HG03378 (cell line): ENCODE measurements at regions not wholly inside any gene's neighbourhood (a gene's known extent, or its start where the extent isn't known, plus 50 kb on each side); places are given as distances from the start of the nearest gene placed in this dataset.

Source experiments
- ATAC-seq: cut with Tn5 transposase; IDR thresholded peaks from one replicate; pipeline ENCODE4 v1.9.1; 2021; ENCODE audit warnings: mild to moderate bottlenecking, moderate library complexity; ENCODE audit not compliant: unreplicated experiment

GRCh38 chr2:118254116-118254515 lies 165.8 kb downstream of the INSIG2 start:
- no peak for ATAC-seq

- no peak for ATAC-seq
These were observed 163.2 kb downstream of the INSIG2 start for GRCh38 chr2:118251427-118251826.

GRCh38 chr2:118250463-118250862 lies 162.2 kb downstream of the INSIG2 start:
- ATAC-seq: no peak

DNA sequence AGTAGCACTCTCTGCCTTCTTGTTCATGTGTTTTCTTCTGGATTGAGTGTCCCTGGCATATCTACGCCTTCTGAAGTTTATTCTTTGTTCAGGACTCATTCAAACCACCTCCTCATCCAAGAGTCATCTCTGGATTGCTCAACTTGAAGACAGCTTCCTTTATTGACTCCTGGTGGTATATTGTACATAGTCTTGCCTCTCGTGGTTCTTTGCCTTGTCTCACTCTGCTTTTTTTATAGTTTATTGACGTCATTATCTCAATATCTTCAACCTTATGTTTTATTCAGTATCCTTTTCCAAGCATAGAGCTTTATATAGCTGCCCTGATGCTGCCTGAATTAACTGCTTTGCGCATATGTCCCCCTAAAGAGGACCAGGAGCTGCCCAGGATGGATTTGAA lies 161.7 kb downstream of the INSIG2 start:
- peak; percentile 14 for ATAC-seq

GRCh38 chr2:118249531-118249930 lies 161.3 kb downstream of the INSIG2 start:
- ATAC-seq: peak; percentile 90

- ATAC-seq: no peak
These were observed 158.5 kb downstream of the INSIG2 start for GRCh38 chr2:118246726-118247125.

DNA sequence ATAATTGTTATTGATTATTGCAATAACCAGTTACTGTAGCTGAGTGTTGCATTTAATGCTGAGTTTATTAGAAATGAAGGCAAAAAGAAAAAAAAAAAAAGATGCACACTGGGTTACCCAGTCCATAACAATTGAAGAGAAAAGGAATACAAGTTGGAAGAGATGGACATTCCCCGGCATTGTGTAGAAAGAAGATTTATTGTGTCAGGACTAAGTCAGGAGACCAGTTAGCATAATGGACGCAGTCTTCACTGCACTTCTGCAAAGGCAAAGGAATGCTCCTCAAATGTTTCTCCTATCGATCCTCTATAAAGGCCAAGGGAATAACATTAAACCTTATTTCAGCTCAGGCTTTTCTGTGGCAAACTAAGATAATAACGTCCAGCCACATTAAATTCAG lies 157.8 kb downstream of the INSIG2 start:
- no peak for ATAC-seq

GRCh38 chr2:118244686-118245085 lies 156.4 kb downstream of the INSIG2 start:
- ATAC-seq: no peak

- ATAC-seq: no peak
These were observed 154.8 kb downstream of the INSIG2 start for GRCh38 chr2:118243031-118243430.

DNA sequence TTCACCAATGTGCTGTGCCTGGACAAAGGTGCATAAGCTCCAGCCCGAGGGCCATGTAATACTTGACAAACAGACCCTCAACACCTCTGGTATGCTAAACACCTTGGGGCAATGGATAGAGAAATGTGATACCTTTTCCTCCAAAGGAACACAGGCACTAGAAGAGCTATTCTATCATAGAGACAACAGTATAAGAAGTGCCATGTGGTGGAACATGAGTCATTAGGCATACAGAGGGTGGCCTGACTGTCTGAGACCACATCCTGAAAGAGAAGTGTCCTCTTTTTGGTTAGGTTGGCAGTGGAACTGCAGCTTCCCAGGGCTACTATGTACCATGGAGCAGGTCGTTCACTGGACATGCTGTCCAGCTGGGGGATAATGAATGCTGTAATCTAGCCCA lies 153.9 kb downstream of the INSIG2 start:
- ATAC-seq: peak; percentile 80

GRCh38 chr2:118241128-118241527 lies 152.9 kb downstream of the INSIG2 start:
- ATAC-seq: no peak

- ATAC-seq: no peak
These were observed 152.0 kb downstream of the INSIG2 start for GRCh38 chr2:118240276-118240675.

DNA sequence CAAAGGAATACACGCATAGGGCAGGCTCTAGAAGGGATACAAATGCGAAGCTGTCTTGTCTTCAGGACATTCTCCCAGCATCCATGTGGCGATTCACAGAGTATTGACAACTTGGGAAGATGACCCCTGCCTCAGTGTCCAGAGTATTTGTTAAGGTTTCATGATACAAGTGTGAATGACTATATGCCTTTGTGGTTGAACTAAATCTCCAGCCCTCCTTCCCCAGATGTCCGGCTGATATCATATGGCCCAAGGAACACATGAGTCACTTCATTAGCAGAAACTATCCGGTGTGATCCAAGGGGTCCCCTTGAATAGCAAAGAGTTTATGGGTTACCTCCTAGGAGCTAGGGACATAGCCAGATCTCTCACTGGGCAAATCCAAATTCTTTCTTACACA lies 151.0 kb downstream of the INSIG2 start:
- no peak for ATAC-seq

- ATAC-seq: no peak
These were observed 149.2 kb downstream of the INSIG2 start for GRCh38 chr2:118237451-118237850.

GRCh38 chr2:118232796-118233195 lies 144.5 kb downstream of the INSIG2 start:
- no peak for ATAC-seq

DNA sequence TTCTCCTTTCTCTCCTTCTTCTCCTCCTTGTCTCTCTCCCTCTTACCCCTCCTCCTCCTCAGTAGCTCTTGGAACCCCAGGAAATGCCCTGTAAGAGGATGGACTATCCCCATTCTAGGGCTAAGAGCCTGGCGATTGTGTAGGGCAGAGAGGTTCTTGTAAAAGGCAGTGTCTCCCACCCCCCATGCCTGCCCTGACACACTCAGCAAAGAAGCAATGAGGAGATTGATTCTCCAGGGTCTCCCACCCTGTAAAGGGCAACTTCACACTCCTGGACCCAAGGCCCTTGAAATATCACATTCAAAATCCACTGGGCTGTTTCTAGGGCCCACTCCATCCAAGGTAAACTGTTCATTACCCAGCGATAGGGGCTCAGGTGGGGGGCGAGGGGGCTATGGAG lies 144.1 kb downstream of the INSIG2 start:
- no peak for ATAC-seq

DNA sequence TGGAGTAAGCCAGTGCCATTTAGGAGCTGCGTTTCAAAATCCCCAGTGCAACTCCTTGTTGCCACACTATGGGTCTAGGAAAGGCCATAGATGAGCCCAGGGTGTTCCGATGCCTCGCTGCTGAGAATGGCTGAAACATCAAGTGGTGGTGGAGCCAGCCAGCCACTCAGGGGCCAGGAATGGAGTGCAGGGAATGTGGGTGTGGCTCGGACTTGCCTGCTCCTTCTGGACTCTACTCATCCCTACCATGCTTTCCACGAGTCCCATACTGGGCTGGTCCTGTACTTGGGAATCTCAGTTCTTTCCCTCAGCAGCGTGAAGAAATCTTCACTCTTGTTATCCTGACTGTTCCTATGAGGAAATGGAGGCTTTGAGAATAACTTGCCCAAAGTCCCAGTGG lies 143.5 kb downstream of the INSIG2 start:
- ATAC-seq: no peak

DNA sequence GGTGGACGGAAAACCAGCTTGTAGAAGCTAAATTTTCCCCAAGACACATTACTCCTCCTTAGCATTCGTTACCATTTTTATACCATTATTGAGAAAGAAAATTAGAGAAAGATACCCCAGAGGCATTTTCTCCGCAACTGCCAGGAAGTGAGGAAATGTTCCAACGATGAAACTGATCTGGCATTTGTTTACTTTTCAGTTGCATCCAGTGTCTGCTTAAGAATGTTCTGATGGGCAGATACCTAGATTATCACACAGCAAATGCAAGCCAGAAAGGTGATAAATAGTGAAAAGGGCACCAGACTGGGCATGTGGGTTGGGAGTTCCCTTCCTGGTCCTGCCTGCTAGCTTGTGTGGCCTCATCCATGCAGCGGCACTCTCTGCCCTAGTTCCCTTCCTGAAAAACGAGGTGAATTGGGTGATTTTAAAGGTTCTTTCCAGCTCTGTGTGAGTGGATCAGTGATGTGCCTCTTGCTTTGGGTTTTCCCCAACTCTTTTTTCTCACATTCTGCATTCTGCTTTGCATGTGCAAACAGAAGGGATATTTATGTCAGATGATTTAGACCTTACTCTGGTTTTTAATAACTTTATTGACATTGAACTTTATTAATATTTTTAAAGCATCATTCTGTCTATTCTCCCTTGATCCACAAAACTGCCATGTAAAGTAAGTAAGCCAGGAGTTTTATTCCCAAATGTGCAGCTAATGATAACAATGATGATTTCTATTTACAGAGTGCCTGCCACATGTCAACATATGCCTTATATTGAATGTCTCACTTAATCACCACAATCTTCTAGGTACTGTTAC lies 139.6 kb downstream of the INSIG2 start:
- no peak for ATAC-seq

GRCh38 chr2:118225666-118226065 lies 137.4 kb downstream of the INSIG2 start:
- no peak for ATAC-seq

DNA sequence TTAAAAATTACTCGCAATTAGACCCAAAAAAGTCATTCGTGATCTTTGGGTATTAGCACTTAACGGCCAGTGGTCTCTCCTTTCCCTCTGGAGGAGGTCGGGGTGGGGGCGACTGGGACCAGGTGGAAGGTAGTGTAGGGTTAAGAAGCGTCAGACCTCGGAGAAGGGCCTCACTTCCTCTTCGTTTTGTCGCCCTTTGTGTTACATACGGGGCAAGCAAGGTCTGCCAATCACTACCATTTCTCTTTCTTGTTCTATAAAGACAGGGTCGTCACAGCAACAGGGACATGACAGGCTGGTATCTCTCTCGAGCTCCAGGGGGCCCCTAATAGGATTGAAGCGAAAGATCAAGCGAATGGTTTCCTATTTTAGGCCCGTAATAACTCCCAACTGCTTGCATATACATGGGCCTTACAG lies 136.6 kb downstream of the INSIG2 start:
- ATAC-seq: no peak

- peak; percentile 50 for ATAC-seq
These were observed 136.0 kb downstream of the INSIG2 start for GRCh38 chr2:118223992-118224894.

DNA sequence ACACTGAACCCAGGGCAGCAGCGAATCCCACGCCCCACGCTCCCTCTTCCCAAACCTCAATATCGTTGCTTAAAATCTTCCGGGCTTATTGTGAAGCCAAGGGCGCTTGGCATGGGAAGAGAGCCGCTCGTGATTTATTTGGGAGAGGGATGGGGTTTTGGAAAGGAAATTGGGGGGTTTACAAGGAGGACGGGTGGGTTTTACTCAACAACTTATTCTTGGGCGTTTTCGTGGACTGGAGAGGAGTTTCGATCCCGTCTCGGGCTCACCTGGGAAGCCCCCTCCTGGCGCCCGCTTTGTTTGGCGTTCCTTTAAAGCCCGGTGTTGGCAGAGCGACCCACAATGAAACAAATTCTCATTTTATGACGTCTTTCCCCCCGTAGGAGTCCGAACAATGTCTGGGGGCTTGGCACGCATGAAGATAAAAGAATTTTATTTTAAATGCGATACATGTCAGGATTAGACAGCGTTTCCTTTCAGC lies 135.3 kb downstream of the INSIG2 start:
- ATAC-seq: peak; percentile 0
